HEK293 (cell line): ENCODE measurements at regions not wholly inside any gene's neighbourhood (a gene's known extent, or its start where the extent isn't known, plus 50 kb on each side); places are given as distances from the start of the nearest gene placed in this dataset.
A peak's percentile ranks its signal among the peaks of the same experiment; 100 is the strongest.

ENCODE experiments used
- GLI2 ChIP-seq: fragments of 450-650 bp; formaldehyde crosslinking; IDR thresholded peaks from 2 replicates; pipeline ENCODE4; 2017; ENCODE audit warnings: missing biosample characterization, missing genetic modification characterization, low read depth, borderline replicate concordance
- GLIS1 ChIP-seq: fragments of 450-650 bp; formaldehyde crosslinking; IDR thresholded peaks from 2 replicates; pipeline ENCODE4 v1.5.1; 2016; ENCODE audit warnings: missing biosample characterization, missing genetic modification characterization
- MZF1 ChIP-seq: fragments of 450-650 bp; formaldehyde crosslinking; IDR thresholded peaks from 2 replicates; pipeline ENCODE4 v1.5.1; 2017; ENCODE audit warnings: missing biosample characterization, missing genetic modification characterization, borderline replicate concordance
- PRDM2 ChIP-seq: fragments of 450-650 bp; formaldehyde crosslinking; IDR thresholded peaks from 2 replicates; pipeline ENCODE4 v1.5.1; 2016; ENCODE audit warnings: missing biosample characterization, missing genetic modification characterization, borderline replicate concordance
- SCRT1 ChIP-seq: fragments of 450-650 bp; formaldehyde crosslinking; IDR thresholded peaks from 2 replicates; pipeline ENCODE4 v1.5.1; 2016; ENCODE audit warnings: missing biosample characterization, missing genetic modification characterization, borderline replicate concordance
- SCRT2 ChIP-seq: fragments of 450-650 bp; formaldehyde crosslinking; IDR thresholded peaks from 2 replicates; pipeline ENCODE4 v1.5.1; 2016; ENCODE audit warnings: missing biosample characterization, missing genetic modification characterization
- TCF7L2 ChIP-seq: IDR thresholded peaks from 2 replicates; pipeline ENCODE4 v1.6.1; 2011; ENCODE audit warnings: low read depth, mild to moderate bottlenecking, inconsistent platforms, low read length, moderate library complexity, borderline replicate concordance
- TSHZ1 ChIP-seq: fragments of 450-650 bp; formaldehyde crosslinking; IDR thresholded peaks from 2 replicates; pipeline ENCODE4 v1.5.1; 2016; ENCODE audit warnings: missing biosample characterization, missing genetic modification characterization, borderline replicate concordance
- WT1 ChIP-seq: fragments of 450-650 bp; formaldehyde crosslinking; IDR thresholded peaks from 2 replicates; pipeline ENCODE4 v1.5.1; 2016; ENCODE audit warnings: missing biosample characterization, missing genetic modification characterization
- YY1 ChIP-seq: fragments of 450-650 bp; formaldehyde crosslinking; IDR thresholded peaks from 2 replicates; pipeline ENCODE4 v1.5.1; 2018; ENCODE audit warnings: missing biosample characterization, missing genetic modification characterization
- ZBTB20 ChIP-seq: fragments of 450-650 bp; formaldehyde crosslinking; IDR thresholded peaks from 2 replicates; pipeline ENCODE4 v1.5.1; 2016; ENCODE audit warnings: missing biosample characterization, missing genetic modification characterization
- ZIC2 ChIP-seq: fragments of 450-650 bp; formaldehyde crosslinking; IDR thresholded peaks from 2 replicates; pipeline ENCODE4 v1.5.1; 2016; ENCODE audit warnings: missing biosample characterization, missing genetic modification characterization
- ZNF214 ChIP-seq: fragments of 450-650 bp; formaldehyde crosslinking; IDR thresholded peaks from 2 replicates; pipeline ENCODE4 v1.5.1; 2017; ENCODE audit warnings: missing biosample characterization, mild to moderate bottlenecking, missing genetic modification characterization, borderline replicate concordance
- ZNF266 ChIP-seq: fragments of 450-650 bp; formaldehyde crosslinking; IDR thresholded peaks from 2 replicates; pipeline ENCODE4 v1.5.1; 2016; ENCODE audit warnings: missing biosample characterization, missing genetic modification characterization, low read depth
- ZNF404 ChIP-seq: fragments of 450-650 bp; formaldehyde crosslinking; IDR thresholded peaks from 2 replicates; pipeline ENCODE4 v1.5.1; 2017; ENCODE audit warnings: missing biosample characterization, missing genetic modification characterization
- ZNF529 ChIP-seq: fragments of 450-650 bp; formaldehyde crosslinking; IDR thresholded peaks from 2 replicates; pipeline ENCODE4 v1.5.1; 2017; ENCODE audit warnings: missing genetic modification characterization, missing biosample characterization; ENCODE audit not compliant: insufficient replicate concordance
- ZNF548 ChIP-seq: fragments of 450-650 bp; formaldehyde crosslinking; IDR thresholded peaks from 2 replicates; pipeline ENCODE4 v1.5.1; 2016; ENCODE audit warnings: missing biosample characterization, missing genetic modification characterization
- ZNF560 ChIP-seq: fragments of 450-650 bp; formaldehyde crosslinking; IDR thresholded peaks from 2 replicates; pipeline ENCODE4 v1.5.1; 2017; ENCODE audit warnings: missing biosample characterization, missing genetic modification characterization, borderline replicate concordance
- ZNF585B ChIP-seq: fragments of 450-650 bp; formaldehyde crosslinking; IDR thresholded peaks from 2 replicates; pipeline ENCODE4 v1.5.1; 2016; ENCODE audit warnings: missing biosample characterization, missing genetic modification characterization
- ZNF626 ChIP-seq: fragments of 450-650 bp; sonication (Bioruptor Pico); formaldehyde crosslinking; IDR thresholded peaks from 2 replicates; pipeline ENCODE4 v1.5.1; 2018; ENCODE audit warnings: missing biosample characterization, missing genetic modification characterization, inconsistent platforms
- ZNF777 ChIP-seq: fragments of 450-650 bp; formaldehyde crosslinking; IDR thresholded peaks from 2 replicates; pipeline ENCODE4 v1.5.1; 2017; ENCODE audit warnings: missing biosample characterization, missing genetic modification characterization, borderline replicate concordance
- ZSCAN18 ChIP-seq: fragments of 450-650 bp; formaldehyde crosslinking; IDR thresholded peaks from 2 replicates; pipeline ENCODE4 v1.5.1; 2016; ENCODE audit warnings: missing biosample characterization, missing genetic modification characterization
- TF ChIP-seq, protein P1 (sequence below): fragments of 450-650 bp; IDR thresholded peaks from 2 replicates; pipeline ENCODE4 v1.5.1; 2018; ENCODE audit warnings: missing biosample characterization, missing genetic modification characterization
- TF ChIP-seq, protein P2 (sequence below): fragments of 450-650 bp; formaldehyde crosslinking; IDR thresholded peaks from 2 replicates; pipeline ENCODE4 v1.5.1; 2016; ENCODE audit warnings: missing biosample characterization, missing genetic modification characterization

- TF ChIP-seq, protein P1, sequence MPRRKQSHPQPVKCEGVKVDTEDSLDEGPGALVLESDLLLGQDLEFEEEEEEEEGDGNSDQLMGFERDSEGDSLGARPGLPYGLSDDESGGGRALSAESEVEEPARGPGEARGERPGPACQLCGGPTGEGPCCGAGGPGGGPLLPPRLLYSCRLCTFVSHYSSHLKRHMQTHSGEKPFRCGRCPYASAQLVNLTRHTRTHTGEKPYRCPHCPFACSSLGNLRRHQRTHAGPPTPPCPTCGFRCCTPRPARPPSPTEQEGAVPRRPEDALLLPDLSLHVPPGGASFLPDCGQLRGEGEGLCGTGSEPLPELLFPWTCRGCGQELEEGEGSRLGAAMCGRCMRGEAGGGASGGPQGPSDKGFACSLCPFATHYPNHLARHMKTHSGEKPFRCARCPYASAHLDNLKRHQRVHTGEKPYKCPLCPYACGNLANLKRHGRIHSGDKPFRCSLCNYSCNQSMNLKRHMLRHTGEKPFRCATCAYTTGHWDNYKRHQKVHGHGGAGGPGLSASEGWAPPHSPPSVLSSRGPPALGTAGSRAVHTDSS = no peak
- TF ChIP-seq ZNF529 (tag by site-specific recombination) = no peak
- TF ChIP-seq ZNF585B = no peak
- no peak for TF ChIP-seq ZSCAN18 (tag by site-specific recombination)
- no peak for TF ChIP-seq ZNF266
- no peak for TF ChIP-seq YY1 (tag by site-specific recombination)
- no peak for TF ChIP-seq TSHZ1 (tag by site-specific recombination)
- TF ChIP-seq MZF1 (tag by site-specific recombination) = peak; percentile 91; the same call in 1 of the 2 replicates
- TF ChIP-seq ZBTB20 = no peak
- TF ChIP-seq PRDM2 (tag by site-specific recombination) = no peak
- TF ChIP-seq ZNF404 (tag by site-specific recombination) = no peak
- peak; percentile 80; the same call in 1 of the 2 replicates for TF ChIP-seq SCRT1 (tag by site-specific recombination)
- TF ChIP-seq TCF7L2 = no peak
- no peak for TF ChIP-seq GLI2 (tag by site-specific recombination)
- peak; percentile 91 for TF ChIP-seq SCRT2 (tag by site-specific recombination)
- no peak for TF ChIP-seq ZNF548 (tag by site-specific recombination)
- TF ChIP-seq ZNF777 (tag by site-specific recombination) = no peak
- TF ChIP-seq WT1 (tag by site-specific recombination) = no peak
- TF ChIP-seq GLIS1 (tag by site-specific recombination) = peak; percentile 79
- no peak for TF ChIP-seq ZNF214 (tag by site-specific recombination)
- TF ChIP-seq ZNF626 (tag by site-specific recombination) = no peak
- TF ChIP-seq, protein P2, sequence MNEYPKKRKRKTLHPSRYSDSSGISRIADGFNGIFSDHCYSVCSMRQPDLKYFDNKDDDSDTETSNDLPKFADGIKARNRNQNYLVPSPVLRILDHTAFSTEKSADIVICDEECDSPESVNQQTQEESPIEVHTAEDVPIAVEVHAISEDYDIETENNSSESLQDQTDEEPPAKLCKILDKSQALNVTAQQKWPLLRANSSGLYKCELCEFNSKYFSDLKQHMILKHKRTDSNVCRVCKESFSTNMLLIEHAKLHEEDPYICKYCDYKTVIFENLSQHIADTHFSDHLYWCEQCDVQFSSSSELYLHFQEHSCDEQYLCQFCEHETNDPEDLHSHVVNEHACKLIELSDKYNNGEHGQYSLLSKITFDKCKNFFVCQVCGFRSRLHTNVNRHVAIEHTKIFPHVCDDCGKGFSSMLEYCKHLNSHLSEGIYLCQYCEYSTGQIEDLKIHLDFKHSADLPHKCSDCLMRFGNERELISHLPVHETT (tag by site-specific recombination) = no peak
- peak; percentile 71 for TF ChIP-seq ZIC2 (tag by site-specific recombination)
- no peak for TF ChIP-seq ZNF560 (tag by site-specific recombination)
Observed at GRCh38 chr5:81849770-81850367, 99.0 kb upstream of the SSBP2 start (continued).
